Loucy (cell line): ENCODE measurements at regions not wholly inside any gene's neighbourhood (a gene's known extent, or its start where the extent isn't known, plus 50 kb on each side); places are given as distances from the start of the nearest gene placed in this dataset.
"Not testable (repeated sequence)": the region's sequence is repeated elsewhere in the genome, so short reads cannot be mapped to it uniquely, and the experiment has no call there.

Experiments
- H2AFZ ChIP-seq: fragments of 200-600 bp; sonication (generic); 2 replicates; pipeline ENCODE4 v1.6.0; 2016; ENCODE audit warnings: antibody characterized with exemption, mild to moderate bottlenecking, low read length, moderate library complexity
- H3F3A ChIP-seq: fragments of 200-600 bp; 2 replicates; pipeline ENCODE4 v1.6.0; 2016; ENCODE audit warnings: antibody characterized with exemption, low read depth, mild to moderate bottlenecking
- H3K27me3 ChIP-seq: fragments of 200-600 bp; sonication (generic); 2 replicates; pipeline ENCODE4 v1.6.1; 2014; ENCODE audit warnings: low read length, mild to moderate bottlenecking; ENCODE audit not compliant: insufficient read depth, poor library complexity, severe bottlenecking
- H3K36me3 ChIP-seq: fragments of 200-600 bp; sonication (generic); 2 replicates; pipeline ENCODE4 v1.6.1; 2016; ENCODE audit warnings: low read length; ENCODE audit not compliant: insufficient read depth
- H3K4me1 ChIP-seq: fragments of 200-600 bp; sonication (generic); 2 replicates; pipeline ENCODE4 v1.5.1; 2014; ENCODE audit warnings: low read length, mild to moderate bottlenecking; ENCODE audit not compliant: insufficient read depth, poor library complexity, severe bottlenecking
- H3K4me2 ChIP-seq: fragments of 200-600 bp; sonication (generic); 2 replicates; pipeline ENCODE4 v1.6.0; 2014; ENCODE audit warnings: antibody characterized with exemption, low read length, low read depth, mild to moderate bottlenecking; ENCODE audit not compliant: poor library complexity, severe bottlenecking
- H3K4me3 ChIP-seq: fragments of 200-600 bp; sonication (generic); 2 replicates; pipeline ENCODE4 v1.5.1; 2014; ENCODE audit warnings: low read length, mild to moderate bottlenecking, mixed read lengths; ENCODE audit not compliant: poor library complexity, severe bottlenecking
- H3K79me2 ChIP-seq: fragments of 200-600 bp; sonication (generic); 2 replicates; pipeline ENCODE4 v1.6.1; 2014; ENCODE audit warnings: low read length; ENCODE audit not compliant: insufficient read depth
- H3K9ac ChIP-seq: fragments of 200-600 bp; sonication (generic); 2 replicates; pipeline ENCODE4 v1.6.0; 2014; ENCODE audit warnings: mild to moderate bottlenecking, low read depth, low read length, moderate library complexity; ENCODE audit not compliant: poor library complexity, severe bottlenecking
- H3K9me2 ChIP-seq: fragments of 200-600 bp; sonication (generic); replicated peaks from 2 replicates; pipeline ENCODE4 v1.6.1; 2016; ENCODE audit warnings: low read depth, low read length, mixed read lengths
- H3K9me3 ChIP-seq: fragments of 200-600 bp; sonication (generic); 2 replicates; pipeline ENCODE4 v1.6.1; 2014; ENCODE audit warnings: mild to moderate bottlenecking, antibody characterized with exemption, low read length, low read depth; ENCODE audit not compliant: insufficient read depth
- H4K20me1 ChIP-seq: fragments of 200-600 bp; sonication (generic); 2 replicates; pipeline ENCODE4 v1.6.0; 2014; ENCODE audit warnings: antibody characterized with exemption, low read length, mild to moderate bottlenecking; ENCODE audit not compliant: insufficient read depth, poor library complexity, severe bottlenecking
- EZH2phosphoT487 ChIP-seq: fragments of 200-600 bp; IDR thresholded peaks from 2 replicates; pipeline ENCODE4 v1.6.1; 2018; ENCODE audit warnings: antibody characterized with exemption, mild to moderate bottlenecking, moderate library complexity, borderline replicate concordance
- TF ChIP-seq, protein P1 (sequence below): fragments of 200-600 bp; sonication (generic); conservative IDR thresholded peaks from 2 replicates; pipeline ENCODE4 v1.5.1; 2014; ENCODE audit warnings: mild to moderate bottlenecking, antibody characterized with exemption, low read length

DNA sequence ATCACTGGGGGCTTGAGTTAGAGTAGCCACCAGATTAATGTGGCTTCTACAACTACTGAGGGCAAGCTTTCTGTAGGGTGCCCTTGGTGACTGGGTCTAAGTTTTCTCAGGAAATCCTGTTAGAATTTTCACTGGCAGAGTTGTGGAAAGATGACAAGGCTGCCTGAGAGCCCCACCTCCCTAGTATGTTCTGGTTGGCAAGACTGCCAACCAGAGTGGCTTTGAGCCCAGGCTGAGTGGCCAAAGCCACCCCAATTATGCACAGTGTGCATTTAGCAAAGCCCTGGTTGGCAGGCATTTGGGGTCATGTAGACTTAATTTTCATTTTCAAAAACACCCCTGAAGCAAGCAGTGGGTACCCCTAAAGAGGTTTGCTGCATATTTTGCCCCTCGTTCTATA lies 136.7 kb upstream of the HAPLN1 start:
- Histone ChIP-seq H3K36me3 (no peaks in the 10 kb centered on the region), H3K9me2 (no peaks in the 10 kb centered on the region), H4K20me1 (no peaks in the 10 kb centered on the region), H2AFZ (no peak overlapping the region), H3K4me2 (no peak overlapping the region), H3F3A (no peaks in the 10 kb centered on the region), H3K9me3 (no peaks in the 10 kb centered on the region), H3K27me3 (no peaks in the 10 kb centered on the region), H3K4me1 (no peaks in the 10 kb centered on the region), H3K9ac (no peak overlapping the region), H3K79me2 (no peaks in the 10 kb centered on the region), H3K4me3 (no peak overlapping the region)
- TF ChIP-seq, protein P1, sequence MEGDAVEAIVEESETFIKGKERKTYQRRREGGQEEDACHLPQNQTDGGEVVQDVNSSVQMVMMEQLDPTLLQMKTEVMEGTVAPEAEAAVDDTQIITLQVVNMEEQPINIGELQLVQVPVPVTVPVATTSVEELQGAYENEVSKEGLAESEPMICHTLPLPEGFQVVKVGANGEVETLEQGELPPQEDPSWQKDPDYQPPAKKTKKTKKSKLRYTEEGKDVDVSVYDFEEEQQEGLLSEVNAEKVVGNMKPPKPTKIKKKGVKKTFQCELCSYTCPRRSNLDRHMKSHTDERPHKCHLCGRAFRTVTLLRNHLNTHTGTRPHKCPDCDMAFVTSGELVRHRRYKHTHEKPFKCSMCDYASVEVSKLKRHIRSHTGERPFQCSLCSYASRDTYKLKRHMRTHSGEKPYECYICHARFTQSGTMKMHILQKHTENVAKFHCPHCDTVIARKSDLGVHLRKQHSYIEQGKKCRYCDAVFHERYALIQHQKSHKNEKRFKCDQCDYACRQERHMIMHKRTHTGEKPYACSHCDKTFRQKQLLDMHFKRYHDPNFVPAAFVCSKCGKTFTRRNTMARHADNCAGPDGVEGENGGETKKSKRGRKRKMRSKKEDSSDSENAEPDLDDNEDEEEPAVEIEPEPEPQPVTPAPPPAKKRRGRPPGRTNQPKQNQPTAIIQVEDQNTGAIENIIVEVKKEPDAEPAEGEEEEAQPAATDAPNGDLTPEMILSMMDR = no peak
- TF ChIP-seq EZH2phosphoT487 = no peak

DNA sequence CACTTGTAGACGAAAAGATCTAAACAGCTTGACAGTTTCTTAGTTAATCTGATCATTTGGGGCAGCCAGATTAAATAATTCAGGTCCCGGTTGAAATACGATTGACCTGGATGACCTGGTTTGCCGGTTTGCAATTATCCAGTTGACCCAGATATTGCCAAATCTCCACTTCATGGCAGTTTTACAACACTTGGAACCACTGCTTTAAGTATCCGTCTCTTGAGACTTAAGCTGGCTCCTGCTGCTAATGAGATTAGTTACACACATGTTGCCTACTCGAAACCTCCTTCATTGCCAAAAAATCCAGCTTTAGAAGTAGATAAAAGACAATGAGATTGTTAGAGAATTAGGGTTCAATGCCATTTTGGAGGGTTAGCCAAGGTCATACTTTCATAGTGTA lies 136.2 kb upstream of the HAPLN1 start:
- no peak overlapping the region for H3K4me3 ChIP-seq
- no peaks in the 10 kb centered on the region for H3K9me2 ChIP-seq
- no peak for TF ChIP-seq EZH2phosphoT487
- TF ChIP-seq, protein P1 = no peak
- H2AFZ ChIP-seq = no peak overlapping the region
- no peaks in the 10 kb centered on the region for H3K4me1 ChIP-seq
- no peaks in the 10 kb centered on the region for H3K36me3 ChIP-seq
- no peaks in the 10 kb centered on the region for H3K9me3 ChIP-seq
- no peaks in the 10 kb centered on the region for H4K20me1 ChIP-seq
- no peak overlapping the region for H3K4me2 ChIP-seq
- H3K9ac ChIP-seq = no peak overlapping the region
- H3F3A ChIP-seq = no peaks in the 10 kb centered on the region
- no peaks in the 10 kb centered on the region for H3K79me2 ChIP-seq
- H3K27me3 ChIP-seq = no peaks in the 10 kb centered on the region

DNA sequence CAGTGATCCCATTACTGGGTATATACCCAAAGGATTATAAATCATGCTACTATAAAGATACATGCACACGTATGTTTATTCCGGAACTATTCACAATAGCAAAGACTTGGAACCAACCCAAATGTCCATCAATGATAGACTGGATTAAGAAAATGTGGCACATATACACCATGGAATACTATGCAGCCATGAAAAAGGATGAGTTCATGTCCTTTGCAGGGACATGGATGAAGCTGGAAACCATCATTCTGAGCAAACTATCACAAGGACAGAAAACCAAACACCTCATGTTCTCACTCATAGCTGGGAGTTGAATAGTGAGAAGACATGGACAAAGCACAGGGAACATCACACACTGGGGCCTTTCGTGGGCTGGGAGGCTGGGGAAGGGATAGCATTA lies 129.8 kb upstream of the HAPLN1 start:
- H3K4me2 ChIP-seq, H3K79me2 ChIP-seq, H3K9me2 ChIP-seq, H3F3A ChIP-seq, H2AFZ ChIP-seq, H3K27me3 ChIP-seq, H3K9ac ChIP-seq, H3K4me1 ChIP-seq, H3K4me3 ChIP-seq, H3K36me3 ChIP-seq, H4K20me1 ChIP-seq, H3K9me3 ChIP-seq: not testable (repeated sequence)

DNA sequence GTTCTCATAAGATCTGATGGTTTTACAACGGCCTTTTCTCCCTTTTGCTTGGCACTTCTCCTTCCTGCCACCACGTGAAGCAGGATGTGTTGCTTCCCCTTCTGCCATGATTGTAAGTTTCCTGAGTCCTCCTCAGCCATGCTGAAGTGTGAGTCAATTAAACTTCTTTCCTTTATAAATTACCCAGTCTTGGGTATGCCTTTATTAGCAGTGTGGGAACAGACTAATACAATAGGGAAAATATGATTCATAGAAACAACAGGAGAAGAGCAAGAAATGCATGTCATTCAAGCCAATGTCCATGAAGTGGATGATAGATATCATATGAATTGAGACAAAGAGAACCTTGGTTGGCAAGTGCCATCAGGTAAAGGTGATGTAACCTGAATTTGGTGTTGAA lies 128.3 kb upstream of the HAPLN1 start:
- H3K4me3 ChIP-seq = no peak overlapping the region
- H2AFZ ChIP-seq = no peak overlapping the region
- TF ChIP-seq, protein P1 = no peak

More for the DNA sequence above, 128.3 kb upstream of the HAPLN1 start:
- Histone ChIP-seq H3K9me3 (no peaks in the 10 kb centered on the region), H3K9me2 (no peaks in the 10 kb centered on the region), H3K27me3 (no peaks in the 10 kb centered on the region), H4K20me1 (no peaks in the 10 kb centered on the region), H3K79me2 (no peaks in the 10 kb centered on the region), H3K4me1 (no peaks in the 10 kb centered on the region), H3K9ac (no peak overlapping the region), H3K4me2 (no peak overlapping the region), H3F3A (no peaks in the 10 kb centered on the region), H3K36me3 (no peaks in the 10 kb centered on the region)
